ENCODE measurements at regions not wholly inside any gene's neighbourhood (a gene's known extent, or its start where the extent isn't known, plus 50 kb on each side); places are given as distances from the start of the nearest gene placed in this dataset.
"Not testable (repeated sequence)": the region's sequence is repeated elsewhere in the genome, so short reads cannot be mapped to it uniquely, and the experiment has no call there.

DNA sequence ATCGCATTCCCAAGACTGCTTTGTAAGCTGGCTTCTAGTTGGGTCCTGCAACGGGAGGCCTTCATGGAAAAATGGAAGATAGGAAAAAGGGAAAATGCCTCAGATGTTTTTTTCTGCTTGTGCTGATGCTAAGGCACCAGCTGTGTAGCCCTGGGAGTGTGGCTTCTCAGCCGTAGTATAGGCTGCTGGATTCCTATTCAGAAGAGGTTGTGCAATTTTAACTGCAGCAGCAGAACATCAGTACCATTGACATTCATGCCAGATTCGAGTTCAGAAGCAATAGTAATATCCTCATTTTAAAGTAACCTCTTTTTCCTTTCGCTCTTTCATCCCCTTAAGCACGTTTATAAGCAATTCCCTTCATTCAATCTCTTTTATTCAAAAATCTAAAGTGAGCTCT is 119.1 kb upstream of the KCTD3 start:
- POLR2A ChIA-PET; in situ Hi-C loops (cut with MboI); BruUV-seq (replicated peaks); H4K20me1 ChIP-seq (ENCODE audit: control insufficient read depth, insufficient read depth); H3K4me1 ChIP-seq (ENCODE audit: control insufficient read depth, insufficient read depth, low read length); H3K27ac ChIP-seq (ENCODE audit: control insufficient read depth, insufficient read depth); H3K36me3 ChIP-seq (ENCODE audit: control insufficient read depth in 2 of 2, insufficient read depth in 2 of 2, low read length in 1 of 2); H3K79me2 ChIP-seq (ENCODE audit: control insufficient read depth, insufficient read depth, low read length); SMC1A ChIA-PET (ENCODE audit: uncharacterized antibody, unreplicated experiment); CTCF ChIA-PET; RAD21 ChIA-PET (ENCODE audit: unreplicated experiment); H3K4me3 ChIP-seq; DNase-seq (ENCODE audit: low read depth, low spot score); H2AFZ ChIP-seq (ENCODE audit: control insufficient read depth, low read depth, low read length); H3K9me3 ChIP-seq (replicated peaks; ENCODE audit: control insufficient read depth, insufficient read depth, low read length); H3K9ac ChIP-seq (ENCODE audit: control insufficient read depth, insufficient read depth, low read length); H3K4me2 ChIP-seq (ENCODE audit: control insufficient read depth, insufficient read depth); H3K27me3 ChIP-seq (replicated peaks in 1 of 2; ENCODE audit: control insufficient read depth in 2 of 2, insufficient read depth in 2 of 2, low read length in 1 of 2); FAIRE-seq; ATAC-seq; intact Hi-C loops (cut with micrococcal nuclease; ENCODE audit: unreplicated experiment): not testable (repeated sequence)
- 12% methylated on average over 6 of the region's 6 CpGs for WGBS (ENCODE audit: insufficient coverage, insufficient replicate concordance, low lambda C conversion rate, missing lambda C conversion rate)

DNA sequence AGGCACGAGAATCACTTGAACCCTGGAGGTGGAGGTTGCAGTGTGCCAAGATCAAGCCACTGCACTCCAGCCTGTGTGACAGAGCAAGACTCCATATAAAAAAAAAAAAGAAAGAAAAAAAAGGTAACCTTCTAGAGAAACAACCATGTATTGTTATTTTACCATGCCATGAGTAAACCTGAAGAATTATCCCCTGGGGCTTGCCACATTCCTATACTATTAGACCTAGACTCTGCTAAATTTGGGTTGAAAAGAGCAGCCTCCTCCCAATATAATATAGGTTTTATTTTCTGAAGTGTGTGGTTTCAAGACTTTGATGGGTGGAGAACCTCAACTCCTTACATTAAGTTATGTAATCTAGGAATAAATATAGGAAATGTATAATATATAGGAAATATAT is 118.0 kb upstream of the KCTD3 start:
- H3K9me3 ChIP-seq (replicated peaks; ENCODE audit: control insufficient read depth, insufficient read depth, low read length); ATAC-seq; DNase-seq (ENCODE audit: low read depth, low spot score); H3K36me3 ChIP-seq (ENCODE audit: control insufficient read depth in 2 of 2, insufficient read depth in 2 of 2, low read length in 1 of 2); H3K4me1 ChIP-seq (ENCODE audit: control insufficient read depth, insufficient read depth, low read length); CTCF ChIA-PET; H2AFZ ChIP-seq (ENCODE audit: control insufficient read depth, low read depth, low read length); BruUV-seq (replicated peaks); H3K27ac ChIP-seq (ENCODE audit: control insufficient read depth, insufficient read depth); intact Hi-C loops (cut with micrococcal nuclease; ENCODE audit: unreplicated experiment); H3K9ac ChIP-seq (ENCODE audit: control insufficient read depth, insufficient read depth, low read length); in situ Hi-C loops (cut with MboI); FAIRE-seq; H3K79me2 ChIP-seq (ENCODE audit: control insufficient read depth, insufficient read depth, low read length); RAD21 ChIA-PET (ENCODE audit: unreplicated experiment); H3K4me3 ChIP-seq; H4K20me1 ChIP-seq (ENCODE audit: control insufficient read depth, insufficient read depth); POLR2A ChIA-PET; SMC1A ChIA-PET (ENCODE audit: uncharacterized antibody, unreplicated experiment); H3K4me2 ChIP-seq (ENCODE audit: control insufficient read depth, insufficient read depth); H3K27me3 ChIP-seq (replicated peaks in 1 of 2; ENCODE audit: control insufficient read depth in 2 of 2, insufficient read depth in 2 of 2, low read length in 1 of 2): not testable (repeated sequence)
- 0% methylated on average over 1 of the region's 1 CpG for WGBS (ENCODE audit: insufficient coverage, insufficient replicate concordance, low lambda C conversion rate, missing lambda C conversion rate)

DNA sequence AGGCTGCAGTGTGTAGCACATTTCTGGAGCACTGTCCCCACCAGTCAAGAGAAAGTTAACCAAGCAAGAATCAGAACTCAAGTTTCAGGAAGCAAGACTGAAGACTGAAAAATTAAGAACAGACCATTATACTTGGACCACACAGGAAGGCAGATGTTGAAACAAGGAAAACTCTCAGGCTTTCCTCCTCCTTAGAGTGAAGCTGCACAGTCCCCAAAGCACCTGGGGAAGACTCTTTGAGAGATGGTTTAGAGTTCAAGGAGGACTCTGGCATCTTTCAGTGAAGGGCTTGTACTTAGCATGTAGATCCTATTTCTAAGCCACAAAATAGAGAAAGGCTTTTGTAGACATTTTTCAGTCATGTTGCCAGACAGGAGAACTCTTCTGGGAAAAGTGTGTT is 113.7 kb upstream of the KCTD3 start:
- Histone ChIP-seq H4K20me1 (ENCODE audit: control insufficient read depth, insufficient read depth) (no peaks in the 10 kb centered on the region), H3K4me1 (ENCODE audit: control insufficient read depth, insufficient read depth, low read length) (no peaks in the 10 kb centered on the region), H3K27ac (ENCODE audit: control insufficient read depth, insufficient read depth) (no peak overlapping the region), H3K36me3 (ENCODE audit: control insufficient read depth in 2 of 2, insufficient read depth in 2 of 2, low read length in 1 of 2) (no peaks in the 10 kb centered on the region), H3K9ac (ENCODE audit: control insufficient read depth, insufficient read depth, low read length) (no peak overlapping the region), H3K27me3 (replicated peaks in 1 of 2; ENCODE audit: control insufficient read depth in 2 of 2, insufficient read depth in 2 of 2, low read length in 1 of 2) (no peaks in the 10 kb centered on the region), H3K9me3 (replicated peaks; ENCODE audit: control insufficient read depth, insufficient read depth, low read length) (no peaks in the 10 kb centered on the region), H2AFZ (ENCODE audit: control insufficient read depth, low read depth, low read length) (no peak overlapping the region), H3K4me2 (ENCODE audit: control insufficient read depth, insufficient read depth) (no peak overlapping the region), H3K4me3 (no peak overlapping the region), H3K79me2 (ENCODE audit: control insufficient read depth, insufficient read depth, low read length) (no peaks in the 10 kb centered on the region)
- SMC1A ChIA-PET (ENCODE audit: uncharacterized antibody, unreplicated experiment), result no interaction called here
- CTCF ChIA-PET, result no interaction called here
- POLR2A ChIA-PET, result no interaction called here
- no TSS peak for BruUV-seq (replicated peaks)
- in situ Hi-C loops (cut with MboI), result no loop called here
- no peak for DNase-seq (ENCODE audit: low read depth, low spot score)
- intact Hi-C loops (cut with micrococcal nuclease; ENCODE audit: unreplicated experiment), result no loop called here
- no peak for ATAC-seq
- FAIRE-seq, result no peak
- RAD21 ChIA-PET (ENCODE audit: unreplicated experiment), result no interaction called here
- no peak for TF ChIP-seq ASH2L (IDR thresholded peaks at IDR 0.05; ENCODE audit: borderline replicate concordance, low read depth)
- TF ChIP-seq LARP7 (IDR thresholded peaks at IDR 0.05), result no peak
- TF ChIP-seq, protein P1, sequence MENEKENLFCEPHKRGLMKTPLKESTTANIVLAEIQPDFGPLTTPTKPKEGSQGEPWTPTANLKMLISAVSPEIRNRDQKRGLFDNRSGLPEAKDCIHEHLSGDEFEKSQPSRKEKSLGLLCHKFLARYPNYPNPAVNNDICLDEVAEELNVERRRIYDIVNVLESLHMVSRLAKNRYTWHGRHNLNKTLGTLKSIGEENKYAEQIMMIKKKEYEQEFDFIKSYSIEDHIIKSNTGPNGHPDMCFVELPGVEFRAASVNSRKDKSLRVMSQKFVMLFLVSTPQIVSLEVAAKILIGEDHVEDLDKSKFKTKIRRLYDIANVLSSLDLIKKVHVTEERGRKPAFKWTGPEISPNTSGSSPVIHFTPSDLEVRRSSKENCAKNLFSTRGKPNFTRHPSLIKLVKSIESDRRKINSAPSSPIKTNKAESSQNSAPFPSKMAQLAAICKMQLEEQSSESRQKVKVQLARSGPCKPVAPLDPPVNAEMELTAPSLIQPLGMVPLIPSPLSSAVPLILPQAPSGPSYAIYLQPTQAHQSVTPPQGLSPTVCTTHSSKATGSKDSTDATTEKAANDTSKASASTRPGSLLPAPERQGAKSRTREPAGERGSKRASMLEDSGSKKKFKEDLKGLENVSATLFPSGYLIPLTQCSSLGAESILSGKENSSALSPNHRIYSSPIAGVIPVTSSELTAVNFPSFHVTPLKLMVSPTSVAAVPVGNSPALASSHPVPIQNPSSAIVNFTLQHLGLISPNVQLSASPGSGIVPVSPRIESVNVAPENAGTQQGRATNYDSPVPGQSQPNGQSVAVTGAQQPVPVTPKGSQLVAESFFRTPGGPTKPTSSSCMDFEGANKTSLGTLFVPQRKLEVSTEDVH (IDR thresholded peaks at IDR 0.05; ENCODE audit: low read depth, partially characterized antibody), result no peak
- no peak for TF ChIP-seq SMC3 (IDR thresholded peaks at IDR 0.05; ENCODE audit: borderline replicate concordance, low read length)
- TF ChIP-seq TCF7 (IDR thresholded peaks at IDR 0.05; ENCODE audit: borderline replicate concordance), result no peak
- TF ChIP-seq NR2F1 (conservative IDR thresholded peaks at IDR 0.05), result no peak
- TF ChIP-seq, protein P2, sequence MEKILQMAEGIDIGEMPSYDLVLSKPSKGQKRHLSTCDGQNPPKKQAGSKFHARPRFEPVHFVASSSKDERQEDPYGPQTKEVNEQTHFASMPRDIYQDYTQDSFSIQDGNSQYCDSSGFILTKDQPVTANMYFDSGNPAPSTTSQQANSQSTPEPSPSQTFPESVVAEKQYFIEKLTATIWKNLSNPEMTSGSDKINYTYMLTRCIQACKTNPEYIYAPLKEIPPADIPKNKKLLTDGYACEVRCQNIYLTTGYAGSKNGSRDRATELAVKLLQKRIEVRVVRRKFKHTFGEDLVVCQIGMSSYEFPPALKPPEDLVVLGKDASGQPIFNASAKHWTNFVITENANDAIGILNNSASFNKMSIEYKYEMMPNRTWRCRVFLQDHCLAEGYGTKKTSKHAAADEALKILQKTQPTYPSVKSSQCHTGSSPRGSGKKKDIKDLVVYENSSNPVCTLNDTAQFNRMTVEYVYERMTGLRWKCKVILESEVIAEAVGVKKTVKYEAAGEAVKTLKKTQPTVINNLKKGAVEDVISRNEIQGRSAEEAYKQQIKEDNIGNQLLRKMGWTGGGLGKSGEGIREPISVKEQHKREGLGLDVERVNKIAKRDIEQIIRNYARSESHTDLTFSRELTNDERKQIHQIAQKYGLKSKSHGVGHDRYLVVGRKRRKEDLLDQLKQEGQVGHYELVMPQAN (conservative IDR thresholded peaks at IDR 0.05), result no peak
